Caco-2 (cell line): ENCODE measurements at regions not wholly inside any gene's neighbourhood (a gene's known extent, or its start where the extent isn't known, plus 50 kb on each side); places are given as distances from the start of the nearest gene placed in this dataset.

Experiments used
- BruUV-seq: library from RNA; stranded (reverse); fragments of 400-500 nt; replicated peaks from 2 replicates; lab custom pipeline; 2021; lab: Mats Ljungman, UMichigan
- CTCF ChIA-PET: fragments of 300-600 bp; sonication (Branson Sonifier 250); formaldehyde crosslinking; loops from one replicate; lab custom pipeline; 2022; ENCODE audit warnings: antibody characterized with exemption; lab: Charles Lee
- POLR2A ChIA-PET: fragments of 300-600 bp; sonication (Branson Sonifier 250); formaldehyde crosslinking; loops from one replicate; lab custom pipeline; 2022; ENCODE audit warnings: antibody characterized with exemption; lab: Charles Lee
- DNase-seq, 2 experiments: peaks; one replicate each; pipeline versions ENCODE4 v3.0.0 to v3.0.0-alpha.2; 2020 to 2022
- H3K27me3 ChIP-seq: replicated peaks from 2 replicates; pipeline ENCODE4 v1.6.0; 2011; ENCODE audit warnings: low read length; ENCODE audit not compliant: control insufficient read depth, insufficient read depth
- H3K36me3 ChIP-seq: 2 replicates; pipeline ENCODE4 v1.5.1; 2011; ENCODE audit warnings: low read length; ENCODE audit not compliant: control insufficient read depth, insufficient read depth
- H3K4me1 ChIP-seq: fragments of 250-450 bp; sonication (Bioruptor Pico); 2 replicates; pipeline ENCODE4 v1.5.1; 2020; ENCODE audit warnings: mild to moderate bottlenecking
- H3K4me3 ChIP-seq: 2 replicates; pipeline ENCODE4 v1.5.1; 2011; ENCODE audit warnings: low read depth, mild to moderate bottlenecking, control low read depth, low read length
- H3K9me3 ChIP-seq: fragments of 250-450 bp; sonication (Bioruptor Pico); 2 replicates; pipeline ENCODE4 v1.5.1; 2020; ENCODE audit warnings: mild to moderate bottlenecking, moderate library complexity
- H3K27ac Mint-ChIP-seq: one replicate; pipeline ENCODE4 v1.8.0; 2022; ENCODE audit warnings: mixed read lengths; ENCODE audit not compliant: unreplicated experiment
- H3K27me3 Mint-ChIP-seq: one replicate; pipeline ENCODE4 v1.8.0; 2022; ENCODE audit warnings: mixed read lengths; ENCODE audit not compliant: insufficient read depth, unreplicated experiment
- H3K36me3 Mint-ChIP-seq: one replicate; pipeline ENCODE4 v1.8.0; 2022; ENCODE audit warnings: mild to moderate bottlenecking, mixed read lengths; ENCODE audit not compliant: insufficient read depth, unreplicated experiment
- H3K4me1 Mint-ChIP-seq: one replicate; pipeline ENCODE4 v1.8.0; 2022; ENCODE audit warnings: low read depth, mixed read lengths; ENCODE audit not compliant: unreplicated experiment
- H3K4me3 Mint-ChIP-seq: one replicate; pipeline ENCODE4 v1.8.0; 2022; ENCODE audit warnings: mild to moderate bottlenecking, moderate library complexity, mixed read lengths; ENCODE audit not compliant: unreplicated experiment
- H3K9me3 Mint-ChIP-seq: one replicate; pipeline ENCODE4 v1.8.0; 2022; ENCODE audit warnings: mixed read lengths; ENCODE audit not compliant: unreplicated experiment
- intact Hi-C: fragments of 100-400 bp; cut with micrococcal nuclease; formaldehyde crosslinking; loops from one replicate; pipeline ENCODE4 v1.10.0; 2022; ENCODE audit not compliant: unreplicated experiment
- TF ChIP-seq, protein P1 (sequence below), 2 experiments: fragments of 200-600 bp in 1 of 2; IDR thresholded peaks; 1 replicate in 1 of 2; 2 replicates in 1 of 2; pipeline versions ENCODE4 v1.5.1 to v1.8.0; 2011 to 2022; ENCODE audit warnings: antibody characterized with exemption in 1 of 2, control low read depth in 1 of 2, inconsistent platforms in 1 of 2, low read depth in 1 of 2, low read length in 1 of 2, mild to moderate bottlenecking in 1 of 2, moderate library complexity in 1 of 2; ENCODE audit not compliant: insufficient read depth in 1 of 2, severe bottlenecking in 1 of 2, unreplicated experiment in 1 of 2

DNA sequence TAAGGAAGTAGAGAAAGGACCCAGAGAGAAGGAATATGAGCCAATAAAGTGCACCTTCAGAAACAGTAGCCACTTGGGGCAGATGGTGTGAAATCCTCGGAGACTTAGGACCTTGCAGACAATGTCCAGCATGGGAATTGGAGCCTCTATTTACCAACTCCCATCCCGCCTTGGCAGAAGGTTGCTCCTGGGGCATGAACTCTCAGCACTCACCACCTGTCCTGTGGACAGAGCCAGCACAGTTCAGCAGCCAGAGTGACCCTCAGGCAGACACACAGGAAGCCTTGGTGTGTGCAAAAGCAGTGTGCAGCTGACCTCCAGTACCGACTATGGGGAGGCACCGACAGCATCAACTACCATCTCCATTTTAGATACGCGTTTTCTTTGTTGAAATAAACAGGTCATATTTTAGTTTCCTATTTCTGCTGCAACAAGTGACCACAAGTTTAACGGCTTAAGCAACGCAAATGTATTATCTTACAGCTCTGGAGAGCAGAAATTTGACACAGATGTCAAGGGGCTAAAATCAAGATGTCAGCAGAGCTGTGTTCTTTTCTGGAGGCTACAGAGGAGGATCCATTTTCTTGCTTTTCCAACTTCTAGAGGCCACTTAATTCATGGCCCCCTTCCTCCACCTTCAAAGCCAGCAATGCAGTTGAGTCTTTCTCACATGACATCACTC is 428.1 kb downstream of the MED13L start:
- TF ChIP-seq, protein P1, sequence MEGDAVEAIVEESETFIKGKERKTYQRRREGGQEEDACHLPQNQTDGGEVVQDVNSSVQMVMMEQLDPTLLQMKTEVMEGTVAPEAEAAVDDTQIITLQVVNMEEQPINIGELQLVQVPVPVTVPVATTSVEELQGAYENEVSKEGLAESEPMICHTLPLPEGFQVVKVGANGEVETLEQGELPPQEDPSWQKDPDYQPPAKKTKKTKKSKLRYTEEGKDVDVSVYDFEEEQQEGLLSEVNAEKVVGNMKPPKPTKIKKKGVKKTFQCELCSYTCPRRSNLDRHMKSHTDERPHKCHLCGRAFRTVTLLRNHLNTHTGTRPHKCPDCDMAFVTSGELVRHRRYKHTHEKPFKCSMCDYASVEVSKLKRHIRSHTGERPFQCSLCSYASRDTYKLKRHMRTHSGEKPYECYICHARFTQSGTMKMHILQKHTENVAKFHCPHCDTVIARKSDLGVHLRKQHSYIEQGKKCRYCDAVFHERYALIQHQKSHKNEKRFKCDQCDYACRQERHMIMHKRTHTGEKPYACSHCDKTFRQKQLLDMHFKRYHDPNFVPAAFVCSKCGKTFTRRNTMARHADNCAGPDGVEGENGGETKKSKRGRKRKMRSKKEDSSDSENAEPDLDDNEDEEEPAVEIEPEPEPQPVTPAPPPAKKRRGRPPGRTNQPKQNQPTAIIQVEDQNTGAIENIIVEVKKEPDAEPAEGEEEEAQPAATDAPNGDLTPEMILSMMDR (IDR thresholded peaks at IDR 0.05; ENCODE audit: insufficient read depth in 1 of 2, low read depth in 1 of 2, low read length in 1 of 2, severe bottlenecking in 1 of 2, unreplicated experiment in 1 of 2) = no peak

DNA sequence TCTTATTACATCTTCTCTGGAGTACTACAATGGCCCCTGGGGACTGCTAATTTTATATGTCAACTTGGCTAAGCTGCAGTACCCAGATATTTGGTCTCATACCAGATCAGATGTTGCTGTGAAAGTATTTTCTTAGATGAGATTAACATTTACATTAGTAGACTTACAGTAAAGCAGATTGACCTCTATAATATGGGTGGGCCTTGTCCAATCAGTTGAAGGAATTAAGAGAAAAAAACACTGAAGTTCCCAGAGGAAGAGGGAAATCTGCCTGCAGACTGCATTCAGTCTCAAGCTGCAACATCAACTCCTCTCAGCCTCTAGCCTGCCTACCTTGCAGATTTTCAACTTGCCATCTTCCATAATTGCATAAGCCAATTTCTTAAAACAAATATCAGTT is 430.1 kb downstream of the MED13L start:
- Histone ChIP-seq H3K27me3 (no peaks in the 10 kb centered on the region), H3K4me3 (no peak overlapping the region), H3K4me1 (no peaks in the 10 kb centered on the region), H3K9me3 (peaks cover 5% of the 10 kb centered on the region; the same call in 1 of the 2 replicates), H3K36me3 (no peaks in the 10 kb centered on the region)
- no TSS peak for BruUV-seq
- H3K4me1 Mint-ChIP-seq = peaks cover 6% of the 10 kb centered on the region
- no peak overlapping the region for H3K4me3 Mint-ChIP-seq
- no peak overlapping the region for H3K27ac Mint-ChIP-seq
- POLR2A ChIA-PET = no interaction called here
- CTCF ChIA-PET = no interaction called here
- TF ChIP-seq, protein P1 (IDR thresholded peaks at IDR 0.05; ENCODE audit: insufficient read depth in 1 of 2, low read depth in 1 of 2, low read length in 1 of 2, severe bottlenecking in 1 of 2, unreplicated experiment in 1 of 2) = no peak
- peaks cover 6% of the 10 kb centered on the region for H3K36me3 Mint-ChIP-seq
- peaks cover 2% of the 10 kb centered on the region for H3K27me3 Mint-ChIP-seq
- H3K9me3 Mint-ChIP-seq = no peaks in the 10 kb centered on the region
- DNase-seq = no peak
- intact Hi-C loops = no loop called here

More for the DNA sequence above, 428.1 kb downstream of the MED13L start:
- CTCF ChIA-PET = no interaction called here
- Histone ChIP-seq H3K4me1 (no peaks in the 10 kb centered on the region), H3K27me3 (no peaks in the 10 kb centered on the region), H3K9me3 (peaks cover 5% of the 10 kb centered on the region; the same call in 1 of the 2 replicates), H3K4me3 (no peak overlapping the region), H3K36me3 (no peaks in the 10 kb centered on the region)
- Mint-ChIP-seq H3K27ac (no peak overlapping the region), H3K27me3 (peaks cover 2% of the 10 kb centered on the region), H3K4me1 (peaks cover 6% of the 10 kb centered on the region), H3K4me3 (no peak overlapping the region), H3K36me3 (peaks cover 6% of the 10 kb centered on the region), H3K9me3 (no peaks in the 10 kb centered on the region)
- POLR2A ChIA-PET = no interaction called here
- intact Hi-C loops = no loop called here
- DNase-seq = no peak
- no TSS peak for BruUV-seq

DNA sequence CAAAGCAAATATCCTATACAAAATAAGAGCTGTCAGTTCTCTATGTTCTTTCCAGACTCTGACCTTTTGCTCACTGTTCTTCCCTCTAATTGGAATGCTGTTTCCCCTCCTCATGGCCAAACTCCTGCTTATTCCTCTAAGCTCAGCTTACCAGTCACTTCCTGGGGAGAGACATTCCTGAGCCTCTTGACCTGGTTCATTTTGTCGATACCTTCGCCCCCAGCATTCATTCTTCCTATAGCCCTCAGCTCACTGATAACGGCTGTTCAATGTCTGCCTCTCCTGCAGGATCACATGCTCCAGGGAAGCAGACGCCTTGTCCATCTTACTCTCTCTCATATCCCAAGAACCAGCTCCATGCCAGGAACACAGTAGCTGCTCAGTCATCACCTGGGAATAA is 431.0 kb downstream of the MED13L start:
- POLR2A ChIA-PET = no interaction called here
- H3K9me3 Mint-ChIP-seq = no peaks in the 10 kb centered on the region

More for the DNA sequence above, 431.0 kb downstream of the MED13L start:
- Mint-ChIP-seq H3K27me3 (peaks cover 2% of the 10 kb centered on the region), H3K4me3 (no peak overlapping the region), H3K27ac (no peak overlapping the region), H3K4me1 (peaks cover 6% of the 10 kb centered on the region), H3K36me3 (peaks cover 6% of the 10 kb centered on the region)
- Histone ChIP-seq H3K4me1 (no peaks in the 10 kb centered on the region), H3K27me3 (no peaks in the 10 kb centered on the region; the same call in 1 of the 2 replicates), H3K4me3 (no peak overlapping the region), H3K36me3 (no peaks in the 10 kb centered on the region), H3K9me3 (peaks cover 5% of the 10 kb centered on the region; the same call in 1 of the 2 replicates)
- CTCF ChIA-PET = no interaction called here
- no TSS peak for BruUV-seq
- DNase-seq = no peak
- intact Hi-C loops = no loop called here
- TF ChIP-seq, protein P1 (IDR thresholded peaks at IDR 0.05; ENCODE audit: insufficient read depth in 1 of 2, low read depth in 1 of 2, low read length in 1 of 2, severe bottlenecking in 1 of 2, unreplicated experiment in 1 of 2) = no peak
